RWPE1 (cell line): ENCODE measurements at regions not wholly inside any gene's neighbourhood (a gene's known extent, or its start where the extent isn't known, plus 50 kb on each side); places are given as distances from the start of the nearest gene placed in this dataset.

ENCODE experiments used
- CTCF ChIA-PET: fragments of 350-600 bp; sonication (Branson Sonifier 250); formaldehyde crosslinking; extraction: SDS; loops from one replicate; lab custom pipeline; 2021; lab: Yijun Ruan, JAX
- POLR2A ChIA-PET: fragments of 400-600 bp; formaldehyde crosslinking; extraction: SDS; loops from one replicate; lab custom pipeline; 2020; ENCODE audit warnings: antibody characterized with exemption; ENCODE audit not compliant: low non-redundant PET; lab: Yijun Ruan, JAX
- DNase-seq: peaks from one replicate; pipeline ENCODE4 v3.0.0; 2012; ENCODE audit warnings: low spot score
- H3K27ac ChIP-seq: fragments of 450-650 bp; 2 replicates; pipeline ENCODE4 v1.5.1; 2017
- CTCF ChIP-seq: fragments of 450-650 bp; conservative IDR thresholded peaks from 2 replicates; pipeline ENCODE4 v1.5.1; 2017; ENCODE audit warnings: low read depth, mild to moderate bottlenecking

- no peak for DNase-seq
- no peak for TF ChIP-seq CTCF
- ChIA-PET POLR2A (no interaction called here), CTCF (no interaction called here)
- no peak overlapping the region for H3K27ac ChIP-seq
Observed at GRCh38 chr5:112112346-112112745, 306.7 kb downstream of the EPB41L4A start.

GRCh38 chr5:112109331-112110007 lies 309.6 kb downstream of the EPB41L4A start:
- DNase-seq = peak; percentile 56
- CTCF ChIA-PET = interaction anchor here (0.5 to 1.5 kb wide), 2 partner anchors 503 to 578 kb away, joined by 3 to 4 read pairs; no protein-coding TSS in a partner anchor

GRCh38 chr5:112106878-112107277 lies 312.2 kb downstream of the EPB41L4A start:
- ChIA-PET POLR2A (no interaction called here), CTCF (no interaction called here)
- no peak for TF ChIP-seq CTCF
- no peak overlapping the region for H3K27ac ChIP-seq
- DNase-seq = no peak

More at GRCh38 chr5:112109331-112110007, 309.6 kb downstream of the EPB41L4A start:
- POLR2A ChIA-PET = no interaction called here
- 0 out of 2 replicates have a peak overlapping the region, but pooled peaks have one; percentile 37 for H3K27ac ChIP-seq
- TF ChIP-seq CTCF = no peak

DNA sequence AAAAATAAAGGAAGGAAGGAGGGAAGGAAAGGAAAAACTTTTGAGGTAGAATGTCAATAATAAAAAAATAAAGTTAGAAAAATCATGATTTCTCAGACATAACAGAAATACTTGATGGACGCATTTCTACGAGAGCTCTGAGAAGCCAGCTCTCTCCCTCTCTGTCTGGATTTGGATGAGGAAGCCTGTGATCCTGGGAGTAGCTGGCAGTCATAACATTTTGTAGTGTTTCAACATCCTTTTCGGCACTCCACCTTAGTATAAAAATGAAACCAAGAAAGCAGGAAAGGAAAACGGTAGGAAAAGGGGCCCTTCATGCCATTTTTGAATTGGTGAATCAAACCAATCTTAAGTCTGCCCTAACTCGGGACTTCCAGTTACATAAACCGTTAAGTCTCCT lies 321.3 kb downstream of the EPB41L4A start:
- no peak for DNase-seq
- POLR2A ChIA-PET = no interaction called here
- H3K27ac ChIP-seq = no peak overlapping the region
- TF ChIP-seq CTCF = no peak
- CTCF ChIA-PET = no interaction called here

- no peak for TF ChIP-seq CTCF
- DNase-seq = no peak
- H3K27ac ChIP-seq = no peak overlapping the region
- CTCF ChIA-PET = interaction anchor here (0.6 kb wide), 1 partner anchor 126 kb away, joined by 3 read pairs; no protein-coding TSS in a partner anchor
- POLR2A ChIA-PET = no interaction called here
Observed at GRCh38 chr5:112087222-112087621, 330.2 kb upstream of the NREP start.

DNA sequence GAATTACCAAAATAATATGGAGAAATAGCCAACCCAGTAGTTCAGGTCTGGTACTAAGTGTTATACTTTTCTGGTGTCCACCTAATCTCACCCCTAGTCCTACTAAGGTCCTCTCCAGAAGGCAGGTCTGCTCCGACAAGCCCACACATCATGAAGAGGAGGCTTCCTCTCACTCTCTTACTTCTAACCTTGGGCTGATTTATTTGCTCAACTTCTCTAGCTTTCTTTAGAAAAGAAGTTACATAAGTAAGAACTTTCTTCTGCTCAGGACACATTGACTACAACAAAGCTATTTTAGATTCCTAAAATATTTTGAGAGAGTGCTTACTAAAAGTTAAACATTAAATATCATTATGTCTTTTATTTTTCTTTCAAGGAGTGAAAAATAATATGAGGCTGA lies 329.7 kb upstream of the NREP start:
- ChIA-PET CTCF (interaction anchor here (0.6 kb wide), 1 partner anchor 126 kb away, joined by 3 read pairs; no protein-coding TSS in a partner anchor), POLR2A (no interaction called here)
- DNase-seq = no peak
- H3K27ac ChIP-seq = no peak overlapping the region
- no peak for TF ChIP-seq CTCF
